ENCODE measurements at regions not wholly inside any gene's neighbourhood (a gene's known extent, or its start where the extent isn't known, plus 50 kb on each side); places are given as distances from the start of the nearest gene placed in this dataset.

GRCh38 chr3:31091748-31092147 is 197.3 kb upstream of the GADL1 start:
- Histone ChIP-seq H4K20me1 (ENCODE audit: control insufficient read depth, extremely low read depth, insufficient read depth, low read length) (no peaks in the 10 kb centered on the region), H3K27me3 (ENCODE audit: control insufficient read depth, extremely low read depth, insufficient read depth, low read length) (no peaks in the 10 kb centered on the region), H3K4me3 (ENCODE audit: control insufficient read depth in 2 of 3, extremely low read depth in 1 of 3, insufficient read depth in 2 of 3, low read depth in 1 of 3, low read length in 3 of 3) (no peak overlapping the region), H3K9ac (ENCODE audit: control insufficient read depth, extremely low read depth, insufficient read depth, low read length) (no peak overlapping the region), H3K27ac (ENCODE audit: control insufficient read depth, insufficient read depth, low read length) (no peak overlapping the region), H3K36me3 (ENCODE audit: control insufficient read depth in 2 of 2, extremely low read depth in 1 of 2, insufficient read depth in 2 of 2, low read length in 2 of 2) (no peaks in the 10 kb centered on the region), H3K4me2 (ENCODE audit: control insufficient read depth, extremely low read depth, insufficient read depth, low read depth, low read length) (no peak overlapping the region), H3K4me1 (ENCODE audit: control insufficient read depth, extremely low read depth, insufficient read depth, low read length) (peaks cover 7% of the 10 kb centered on the region), H3K9me1 (ENCODE audit: control insufficient read depth, extremely low read depth, insufficient read depth, low read length) (no peaks in the 10 kb centered on the region), H3K9me3 (ENCODE audit: control insufficient read depth, low read depth, low read length) (no peaks in the 10 kb centered on the region), H3K79me2 (ENCODE audit: control insufficient read depth, insufficient read depth, low read length) (no peaks in the 10 kb centered on the region), H2AFZ (ENCODE audit: control insufficient read depth, low read length) (no peak overlapping the region)
- TF ChIP-seq EZH2 (IDR thresholded peaks at IDR 0.05; ENCODE audit: low read length): no peak
- no peak for TF ChIP-seq CTCF (optimal IDR thresholded peaks at IDR 0.05 in 1 of 3, IDR thresholded peaks at IDR 0.05 in 1 of 3, conservative IDR thresholded peaks at IDR 0.05 in 1 of 3; ENCODE audit: extremely low read depth in 1 of 3, insufficient read depth in 2 of 3, low read length in 3 of 3)
- FAIRE-seq (no peak), DNase-seq (ENCODE audit: low read depth, low spot score) (no peak)
- dilution Hi-C loops (cut with MboI; ENCODE audit: extremely low pct_ligation_motif_present, low sequenced_read_pairs): no loop called here

DNA sequence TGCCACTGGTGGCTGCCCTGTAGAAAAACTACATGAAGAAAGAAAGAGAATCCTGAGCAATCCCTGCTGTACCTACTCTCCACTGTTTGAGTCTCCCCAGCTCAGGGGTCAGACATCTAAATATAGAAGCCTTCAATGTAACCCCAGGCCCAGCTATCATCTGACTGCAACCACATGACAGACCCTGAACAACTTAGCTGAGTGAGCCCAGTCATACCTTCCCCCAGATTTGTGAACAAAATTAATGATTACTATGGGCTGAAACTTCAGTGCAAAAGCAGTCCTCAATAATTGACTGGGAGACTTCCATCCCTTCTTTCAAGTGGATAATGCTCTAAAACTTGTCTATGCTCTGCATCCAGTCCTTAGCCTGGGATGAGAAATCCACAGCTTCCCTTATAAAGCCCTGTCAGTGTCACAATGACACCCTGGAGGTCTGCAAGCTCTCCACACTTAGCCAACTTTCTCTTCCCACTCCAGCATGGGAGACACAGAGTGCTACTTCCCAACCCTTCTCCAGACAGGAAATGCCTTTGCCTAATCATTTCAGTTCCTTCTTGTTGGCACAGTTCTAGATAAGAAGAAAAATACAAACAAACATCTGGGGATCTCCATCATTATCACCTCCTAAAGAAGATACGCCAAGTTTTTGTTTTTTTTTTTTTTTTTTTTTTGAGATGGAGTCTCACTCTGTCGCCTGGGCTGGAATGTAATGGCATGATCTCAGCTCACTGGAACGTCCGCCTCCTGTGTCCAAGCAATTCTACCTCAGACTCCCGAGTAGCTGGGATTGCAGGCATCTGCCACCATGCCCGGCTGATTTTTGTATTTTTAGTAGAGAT is 198.5 kb upstream of the GADL1 start:
- Histone ChIP-seq H3K36me3 (ENCODE audit: control insufficient read depth in 2 of 2, extremely low read depth in 1 of 2, insufficient read depth in 2 of 2, low read length in 2 of 2) (no peaks in the 10 kb centered on the region), H3K9me1 (ENCODE audit: control insufficient read depth, extremely low read depth, insufficient read depth, low read length) (no peaks in the 10 kb centered on the region), H3K9me3 (ENCODE audit: control insufficient read depth, low read depth, low read length) (no peaks in the 10 kb centered on the region), H3K27ac (ENCODE audit: control insufficient read depth, insufficient read depth, low read length) (no peak overlapping the region), H3K9ac (ENCODE audit: control insufficient read depth, extremely low read depth, insufficient read depth, low read length) (no peak overlapping the region), H3K4me1 (ENCODE audit: control insufficient read depth, extremely low read depth, insufficient read depth, low read length) (peaks cover 7% of the 10 kb centered on the region), H3K4me2 (ENCODE audit: control insufficient read depth, extremely low read depth, insufficient read depth, low read depth, low read length) (no peak overlapping the region), H3K4me3 (ENCODE audit: control insufficient read depth in 2 of 3, extremely low read depth in 1 of 3, insufficient read depth in 2 of 3, low read depth in 1 of 3, low read length in 3 of 3) (no peak overlapping the region), H4K20me1 (ENCODE audit: control insufficient read depth, extremely low read depth, insufficient read depth, low read length) (no peaks in the 10 kb centered on the region), H2AFZ (ENCODE audit: control insufficient read depth, low read length) (no peak overlapping the region), H3K27me3 (ENCODE audit: control insufficient read depth, extremely low read depth, insufficient read depth, low read length) (no peaks in the 10 kb centered on the region), H3K79me2 (ENCODE audit: control insufficient read depth, insufficient read depth, low read length) (no peaks in the 10 kb centered on the region)
- DNase-seq (ENCODE audit: low read depth, low spot score) (no peak), FAIRE-seq (no peak)
- TF ChIP-seq CTCF (optimal IDR thresholded peaks at IDR 0.05 in 1 of 3, IDR thresholded peaks at IDR 0.05 in 1 of 3, conservative IDR thresholded peaks at IDR 0.05 in 1 of 3; ENCODE audit: extremely low read depth in 1 of 3, insufficient read depth in 2 of 3, low read length in 3 of 3) (no peak), EZH2 (IDR thresholded peaks at IDR 0.05; ENCODE audit: low read length) (no peak)
- dilution Hi-C loops (cut with MboI; ENCODE audit: extremely low pct_ligation_motif_present, low sequenced_read_pairs): no loop called here

Measured in keratinocyte (primary cell).